Upper lobe of left lung (tissue), 6 donors: ENCODE measurements at regions not wholly inside any gene's neighbourhood (a gene's known extent, or its start where the extent isn't known, plus 50 kb on each side); places are given as distances from the start of the nearest gene placed in this dataset.

ENCODE experiments used
- ATAC-seq, 2 donors: fragments of 200-7000 bp; cut with Tn5 transposase; one replicate each; pipeline ENCODE4 v1.9.1; 2022; ENCODE audit warnings: mild to moderate bottlenecking in 2 of 2, moderate library complexity in 2 of 2; ENCODE audit not compliant: low FRiP score in 2 of 2
- DNase-seq, 2 donors: peaks; one replicate each; pipeline ENCODE4 v3.0.0-alpha.2; 2019 to 2020
- H3K27ac ChIP-seq, 4 donors: fragments of 200-600 bp; sonication (generic); one replicate each; pipeline ENCODE4 v1.5.1; 2016 to 2019
- H3K27me3 ChIP-seq, 4 donors: fragments of 200-600 bp; sonication (generic); one replicate each; pipeline ENCODE4 v1.5.1; 2017 to 2019
- H3K36me3 ChIP-seq, 4 donors: fragments of 200-600 bp; sonication (generic); one replicate each; pipeline ENCODE4 v1.5.1; 2016 to 2019
- H3K4me1 ChIP-seq, 4 donors: fragments of 200-600 bp; sonication (generic); one replicate each; pipeline ENCODE4 v1.5.1; 2018 to 2019
- H3K4me3 ChIP-seq, 4 donors: fragments of 200-600 bp; sonication (generic); one replicate each; pipeline ENCODE4 v1.5.1; 2017 to 2019; ENCODE audit warnings: mild to moderate bottlenecking in 2 of 4, moderate library complexity in 1 of 4
- H3K9me3 ChIP-seq, 4 donors: fragments of 200-600 bp; sonication (generic); one replicate each; pipeline ENCODE4 v1.5.1; 2018 to 2019
- EP300 ChIP-seq, 4 donors: sonication (generic); formaldehyde crosslinking; IDR thresholded peaks; one replicate each; pipeline ENCODE4 v1.5.1; 2017; ENCODE audit warnings: antibody characterized with exemption in 4 of 4, control low read depth in 2 of 4
- POLR2A ChIP-seq, 4 donors: fragments of 450-650 bp; IDR thresholded peaks; one replicate each; pipeline ENCODE4 v1.5.1; 2016 to 2017; ENCODE audit warnings: antibody characterized with exemption in 4 of 4, mild to moderate bottlenecking in 2 of 4
- POLR2AphosphoS5 ChIP-seq, 2 donors: sonication (generic); formaldehyde crosslinking; IDR thresholded peaks; one replicate each; pipeline ENCODE4 v1.5.1; 2017; ENCODE audit warnings: antibody characterized with exemption in 2 of 2
- WGBS, 2 donors: methylation state at CpG; one replicate each; pipeline ENCODE4 v1.1.5; 2017 to 2018; 5-methylcytosine and 5-hydroxymethylcytosine counted together
- TF ChIP-seq, protein P1 (sequence below), 6 experiments: fragments of 450-650 bp in 4 of 6; fragments of 200-600 bp in 2 of 6; sonication (generic) in 2 of 6; IDR thresholded peaks; one replicate each; pipeline ENCODE4 v1.5.1; 2016 to 2019; ENCODE audit warnings: antibody characterized with exemption in 6 of 6
- donor health status: DM: no; HTN: no; CAD: no; lungs with moderate emphysema.
- donor health status: DM: no; HTN: yes; CAD: no; lungs with severe emphysema.

DNA sequence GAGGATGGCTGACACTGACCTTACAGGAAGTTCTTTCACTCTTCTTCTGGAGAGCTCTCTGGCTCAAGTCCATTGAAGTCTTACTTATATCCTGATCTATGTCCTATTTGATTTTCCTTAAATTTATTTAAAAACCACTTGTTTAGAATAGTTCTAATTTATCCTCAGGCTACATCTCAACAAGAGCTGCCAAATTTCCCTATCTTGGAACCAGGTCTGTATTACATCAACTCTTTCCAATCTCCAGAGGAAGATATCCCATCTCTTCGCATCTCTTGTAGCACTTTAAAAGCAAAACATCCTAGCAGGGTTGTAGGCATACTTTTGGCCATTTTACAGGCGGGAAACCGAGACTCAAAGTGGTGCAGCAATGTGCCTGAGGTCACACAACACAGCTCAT is 290.5 kb upstream of the TEX13C start:
- Histone ChIP-seq H3K4me1 (no peaks in the 10 kb centered on the region), H3K27ac (no peak overlapping the region), H3K9me3 (no peaks in the 10 kb centered on the region), H3K27me3 (no peaks in the 10 kb centered on the region), H3K36me3 (no peaks in the 10 kb centered on the region), H3K4me3 (no peak overlapping the region)
- 61 to 73% methylated on average over 3 of the region's 3 CpGs for WGBS, 2 donors
- no peak for ATAC-seq
- no peak for TF ChIP-seq POLR2AphosphoS5 (IDR thresholded peaks at IDR 0.05)
- no peak for TF ChIP-seq EP300 (IDR thresholded peaks at IDR 0.05)
- TF ChIP-seq, protein P1, sequence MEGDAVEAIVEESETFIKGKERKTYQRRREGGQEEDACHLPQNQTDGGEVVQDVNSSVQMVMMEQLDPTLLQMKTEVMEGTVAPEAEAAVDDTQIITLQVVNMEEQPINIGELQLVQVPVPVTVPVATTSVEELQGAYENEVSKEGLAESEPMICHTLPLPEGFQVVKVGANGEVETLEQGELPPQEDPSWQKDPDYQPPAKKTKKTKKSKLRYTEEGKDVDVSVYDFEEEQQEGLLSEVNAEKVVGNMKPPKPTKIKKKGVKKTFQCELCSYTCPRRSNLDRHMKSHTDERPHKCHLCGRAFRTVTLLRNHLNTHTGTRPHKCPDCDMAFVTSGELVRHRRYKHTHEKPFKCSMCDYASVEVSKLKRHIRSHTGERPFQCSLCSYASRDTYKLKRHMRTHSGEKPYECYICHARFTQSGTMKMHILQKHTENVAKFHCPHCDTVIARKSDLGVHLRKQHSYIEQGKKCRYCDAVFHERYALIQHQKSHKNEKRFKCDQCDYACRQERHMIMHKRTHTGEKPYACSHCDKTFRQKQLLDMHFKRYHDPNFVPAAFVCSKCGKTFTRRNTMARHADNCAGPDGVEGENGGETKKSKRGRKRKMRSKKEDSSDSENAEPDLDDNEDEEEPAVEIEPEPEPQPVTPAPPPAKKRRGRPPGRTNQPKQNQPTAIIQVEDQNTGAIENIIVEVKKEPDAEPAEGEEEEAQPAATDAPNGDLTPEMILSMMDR (IDR thresholded peaks at IDR 0.05): no peak
- no peak for TF ChIP-seq POLR2A (IDR thresholded peaks at IDR 0.05)
- no peak for DNase-seq
